IPS DF 6.9 (cell line): ENCODE measurements at regions not wholly inside any gene's neighbourhood (a gene's known extent, or its start where the extent isn't known, plus 50 kb on each side); places are given as distances from the start of the nearest gene placed in this dataset.

ENCODE experiments used
- DNase-seq: peaks from one replicate; pipeline ENCODE4 v3.0.0-alpha.2; 2013; ENCODE audit warnings: low read depth, low spot score
- H3K27ac ChIP-seq: one replicate; pipeline ENCODE4 v1.5.1; 2013; ENCODE audit warnings: low read length, control low read depth
- H3K27me3 ChIP-seq: 2 replicates; pipeline ENCODE4 v1.6.1; 2013; ENCODE audit warnings: mild to moderate bottlenecking, low read length; ENCODE audit not compliant: control insufficient read depth, insufficient read depth
- H3K36me3 ChIP-seq: 2 replicates; pipeline ENCODE4 v1.6.1; 2013; ENCODE audit warnings: low read length; ENCODE audit not compliant: control insufficient read depth, insufficient read depth
- H3K4me1 ChIP-seq: 2 replicates; pipeline ENCODE4 v1.6.1; 2013; ENCODE audit warnings: low read length; ENCODE audit not compliant: control insufficient read depth, insufficient read depth
- H3K4me3 ChIP-seq: 2 replicates; pipeline ENCODE4 v1.5.1; 2013; ENCODE audit warnings: mild to moderate bottlenecking, low read length
- H3K9me3 ChIP-seq: 2 replicates; pipeline ENCODE4 v1.6.1; 2013; ENCODE audit warnings: low read length, inconsistent platforms; ENCODE audit not compliant: control insufficient read depth, insufficient read depth
- WGBS: extraction: QIAGEN DNeasy Blood & Tissue Kit; methylation state at CpG from one replicate; pipeline ENCODE4 v1.1.7; 2013; ENCODE audit warnings: mixed read lengths, missing lambda C conversion rate; ENCODE audit not compliant: insufficient read length, insufficient coverage; 5-methylcytosine and 5-hydroxymethylcytosine counted together

DNA sequence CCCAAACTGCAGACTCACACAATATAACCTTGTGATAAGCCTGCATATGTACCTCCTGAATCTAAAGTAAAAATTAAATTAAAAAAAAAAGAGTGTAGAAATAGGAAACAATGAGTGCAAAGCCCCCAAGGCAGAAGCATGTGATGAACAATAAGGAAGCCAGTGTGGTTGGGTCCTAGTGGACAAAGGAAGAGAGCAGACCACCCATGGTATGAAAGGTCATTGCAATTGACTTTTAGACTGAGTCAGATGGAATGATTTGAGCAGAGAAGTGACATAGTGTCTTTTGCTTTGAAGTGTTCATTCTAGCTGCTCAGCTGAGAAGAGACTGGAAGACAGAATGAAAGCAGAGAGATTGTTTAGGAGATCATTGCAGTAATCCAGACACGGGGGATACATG is 417.1 kb downstream of the RAD51AP2 start:
- no peaks in the 10 kb centered on the region for H3K4me1 ChIP-seq
- H3K27ac ChIP-seq, result no peak overlapping the region
- no CpG with 5 or more reads among the region's 1 CpG for WGBS
- no peak for DNase-seq
- no peaks in the 10 kb centered on the region for H3K9me3 ChIP-seq
- no peaks in the 10 kb centered on the region for H3K27me3 ChIP-seq
- no peak overlapping the region for H3K4me3 ChIP-seq
- no peaks in the 10 kb centered on the region for H3K36me3 ChIP-seq

DNA sequence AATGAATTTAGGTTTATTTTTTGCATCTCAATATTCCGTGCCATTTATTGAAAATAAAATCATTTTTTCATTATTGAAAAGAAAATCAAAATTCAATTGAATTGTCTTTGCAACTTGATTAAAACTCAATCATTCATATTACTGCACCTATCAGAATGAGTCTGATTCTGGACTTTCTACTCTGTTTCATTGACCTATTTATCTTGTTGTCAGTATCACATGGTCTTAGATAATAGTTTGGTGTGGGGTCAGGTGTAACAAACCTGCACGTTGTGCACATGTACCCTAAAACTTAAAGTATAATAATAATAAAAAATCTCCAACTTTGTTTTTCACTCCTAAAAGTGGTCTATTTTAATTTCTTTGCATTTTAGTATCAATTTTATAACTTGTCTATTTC is 422.9 kb downstream of the RAD51AP2 start:
- H3K27me3 ChIP-seq, result no peaks in the 10 kb centered on the region
- no peaks in the 10 kb centered on the region for H3K4me1 ChIP-seq
- H3K36me3 ChIP-seq, result no peaks in the 10 kb centered on the region
- no CpG with 5 or more reads among the region's 2 CpGs for WGBS
- no peak overlapping the region for H3K4me3 ChIP-seq
- H3K27ac ChIP-seq, result no peak overlapping the region
- DNase-seq, result no peak
- H3K9me3 ChIP-seq, result no peaks in the 10 kb centered on the region

DNA sequence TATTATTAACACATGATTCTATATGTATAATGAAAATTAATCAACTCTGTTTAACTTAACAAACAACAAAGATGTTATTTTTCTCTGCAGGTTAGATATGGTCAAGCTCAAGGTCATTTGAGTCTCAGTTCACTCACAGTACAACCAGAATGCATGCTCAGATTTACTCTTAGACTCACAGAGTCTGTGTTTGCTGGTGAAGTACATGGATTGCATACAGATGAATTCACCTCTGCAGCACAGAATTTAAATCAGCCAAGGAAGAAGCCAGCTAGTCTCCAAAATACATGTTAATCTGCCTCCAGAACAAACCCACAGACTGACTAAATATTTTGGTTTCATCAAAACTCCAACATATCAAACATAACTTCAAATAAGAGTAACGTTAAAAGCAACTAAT is 424.5 kb downstream of the RAD51AP2 start:
- H3K27ac ChIP-seq, result no peak overlapping the region
- DNase-seq, result no peak
- H3K36me3 ChIP-seq, result no peaks in the 10 kb centered on the region
- no peaks in the 10 kb centered on the region for H3K4me1 ChIP-seq
- H3K4me3 ChIP-seq, result no peak overlapping the region
- no peaks in the 10 kb centered on the region for H3K9me3 ChIP-seq
- WGBS, result 100% methylated on average over 1 of the region's 1 CpG
- no peaks in the 10 kb centered on the region for H3K27me3 ChIP-seq

DNA sequence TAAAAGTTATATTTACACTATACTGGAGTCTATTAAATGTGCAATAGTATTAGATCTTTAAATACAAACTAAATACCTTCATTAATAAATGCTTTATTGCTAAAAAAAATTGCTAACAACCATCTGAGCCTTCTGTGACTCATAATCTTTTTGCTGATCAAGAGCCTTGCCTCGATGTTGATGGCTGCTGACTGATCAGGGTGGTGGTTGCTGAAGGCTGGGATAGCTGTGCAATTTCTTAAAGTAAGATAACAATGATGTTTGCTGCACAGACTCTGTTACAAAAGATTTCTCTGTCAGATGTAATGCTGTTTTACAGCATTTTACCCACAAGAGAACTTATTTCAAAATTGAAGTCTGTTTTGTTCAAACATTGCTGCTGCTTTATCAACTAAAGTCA is 421.4 kb upstream of the CYRIA start:
- DNase-seq, result no peak
- H3K36me3 ChIP-seq, result no peaks in the 10 kb centered on the region
- no peaks in the 10 kb centered on the region for H3K4me1 ChIP-seq
- no peak overlapping the region for H3K27ac ChIP-seq
- H3K9me3 ChIP-seq, result no peaks in the 10 kb centered on the region; the same call in 1 of the 2 replicates
- no peaks in the 10 kb centered on the region for H3K27me3 ChIP-seq
- H3K4me3 ChIP-seq, result no peak overlapping the region
- WGBS, result no CpG with 5 or more reads among the region's 1 CpG

DNA sequence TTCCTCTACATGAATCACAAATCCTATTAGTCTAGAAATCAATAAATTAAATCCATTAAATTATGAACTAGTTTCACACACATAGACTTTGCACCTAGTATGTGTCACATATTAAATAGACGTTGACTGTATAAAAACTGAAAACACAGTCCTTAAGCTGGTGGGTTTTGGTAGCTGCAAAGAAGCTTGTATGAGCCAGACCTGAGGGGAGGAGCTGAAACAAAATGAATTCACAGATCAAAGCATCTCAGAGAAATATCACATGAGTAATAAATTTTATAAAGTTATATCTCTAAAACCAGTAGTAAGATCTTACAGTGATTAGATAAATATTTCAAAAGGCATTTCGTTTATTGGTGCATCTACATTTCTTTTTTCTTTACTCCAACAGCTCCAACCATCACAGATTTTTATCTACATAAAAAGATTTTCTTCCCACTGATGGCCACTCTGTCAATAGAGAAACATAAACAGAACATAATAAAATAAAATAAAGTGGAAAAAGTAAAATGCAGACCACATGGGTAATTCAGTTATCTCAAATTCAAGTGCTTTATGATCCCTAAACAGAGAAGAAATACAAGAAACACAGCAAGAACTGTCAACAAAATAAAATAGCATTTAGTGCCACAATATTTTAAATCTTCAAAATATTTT is 420.0 kb upstream of the CYRIA start:
- DNase-seq, result no peak
- no peaks in the 10 kb centered on the region; the same call in 1 of the 2 replicates for H3K9me3 ChIP-seq
- H3K27me3 ChIP-seq, result no peaks in the 10 kb centered on the region
- no peak overlapping the region for H3K4me3 ChIP-seq
- H3K27ac ChIP-seq, result no peak overlapping the region
- H3K4me1 ChIP-seq, result no peaks in the 10 kb centered on the region
- no peaks in the 10 kb centered on the region for H3K36me3 ChIP-seq
- WGBS, result no CpG with 5 or more reads among the region's 2 CpGs

DNA sequence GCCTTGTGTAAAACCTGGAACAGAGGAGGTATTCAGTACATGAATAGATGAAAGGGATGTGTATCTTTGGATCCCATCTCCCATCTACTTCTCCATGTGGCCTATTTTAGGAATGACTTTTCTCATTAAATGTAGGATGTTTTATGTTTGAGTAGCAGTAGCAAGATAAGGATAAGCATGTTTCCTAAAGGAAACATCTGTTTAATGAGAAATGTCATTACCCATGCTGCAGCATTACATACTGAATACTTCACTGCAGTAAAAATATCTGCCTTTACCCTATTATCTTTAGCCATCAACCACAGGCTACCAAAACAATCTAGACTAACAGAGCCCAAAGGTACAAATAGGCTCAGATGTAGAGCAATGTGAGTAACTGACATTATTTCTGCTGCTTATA is 419.2 kb upstream of the CYRIA start:
- H3K27ac ChIP-seq, result no peak overlapping the region
- no peaks in the 10 kb centered on the region; the same call in 1 of the 2 replicates for H3K9me3 ChIP-seq
- H3K27me3 ChIP-seq, result no peaks in the 10 kb centered on the region
- no peak overlapping the region for H3K4me3 ChIP-seq
- no peaks in the 10 kb centered on the region for H3K36me3 ChIP-seq
- no peaks in the 10 kb centered on the region for H3K4me1 ChIP-seq
- DNase-seq, result no peak

DNA sequence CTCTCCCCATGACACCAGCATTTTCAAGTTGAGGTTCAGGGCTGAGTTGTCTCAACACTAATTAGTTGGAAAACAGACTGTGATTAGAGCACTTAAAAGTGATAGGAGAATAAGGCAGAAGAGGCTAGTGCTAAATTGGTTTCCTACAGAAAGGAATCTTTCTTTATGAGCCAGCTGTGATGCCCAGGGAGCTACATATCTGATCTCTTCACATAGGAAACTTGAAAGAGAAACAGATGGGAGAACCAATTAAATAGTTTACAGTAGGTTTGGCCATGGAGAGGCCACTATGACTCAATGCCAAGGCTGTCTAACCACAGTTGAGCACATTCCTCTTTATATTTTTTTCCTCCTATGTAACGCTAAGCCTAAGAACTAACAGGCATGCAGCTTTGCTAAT is 418.3 kb upstream of the CYRIA start:
- no peak overlapping the region for H3K4me3 ChIP-seq
- H3K4me1 ChIP-seq, result no peaks in the 10 kb centered on the region
- H3K9me3 ChIP-seq, result no peaks in the 10 kb centered on the region; the same call in 1 of the 2 replicates
- no peak overlapping the region for H3K27ac ChIP-seq
- no peaks in the 10 kb centered on the region for H3K27me3 ChIP-seq
- H3K36me3 ChIP-seq, result no peaks in the 10 kb centered on the region
- WGBS, result no CpG with 5 or more reads among the region's 1 CpG
- no peak for DNase-seq

DNA sequence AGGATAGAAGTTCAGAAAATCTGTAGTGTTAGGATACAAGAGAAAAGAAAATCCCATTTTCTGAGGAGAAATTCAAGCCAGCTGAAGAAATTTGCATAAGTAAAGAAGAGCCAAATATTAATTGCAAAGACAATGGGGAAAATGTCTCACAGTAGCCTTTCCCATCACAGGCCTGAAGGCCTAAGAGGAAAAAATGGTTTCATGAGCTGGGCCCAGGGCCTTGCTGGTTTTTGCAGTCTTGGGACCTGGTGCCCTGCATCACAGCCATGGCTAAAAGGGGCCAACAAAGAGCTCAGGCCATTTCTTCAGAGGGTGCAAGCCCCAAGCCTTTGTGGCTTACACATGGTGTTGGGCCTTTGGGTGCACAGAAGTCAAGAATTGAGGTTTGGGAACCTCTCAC is 413.6 kb upstream of the CYRIA start:
- Histone ChIP-seq H3K27ac (no peak overlapping the region), H3K4me3 (no peak overlapping the region), H3K27me3 (no peaks in the 10 kb centered on the region), H3K36me3 (no peaks in the 10 kb centered on the region), H3K9me3 (no peaks in the 10 kb centered on the region), H3K4me1 (no peaks in the 10 kb centered on the region)
- DNase-seq, result no peak

DNA sequence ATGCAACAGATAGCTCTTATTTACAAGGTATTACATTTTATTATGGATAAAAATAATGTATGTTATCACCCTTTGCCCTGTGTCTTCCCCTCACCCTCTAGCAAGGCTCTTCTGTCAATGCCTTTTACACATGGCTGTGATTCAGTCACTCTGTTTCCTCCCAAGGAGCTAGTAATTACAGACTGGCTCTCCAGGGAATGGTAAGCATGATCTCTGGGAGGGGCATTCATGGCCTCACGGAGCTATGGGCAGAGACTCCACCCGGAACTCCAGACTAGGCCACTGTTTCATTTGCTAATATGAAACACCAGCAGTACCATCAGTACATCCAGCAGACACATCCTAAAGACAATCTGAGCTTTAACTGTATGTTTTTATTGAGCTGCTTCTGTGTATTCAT is 410.9 kb upstream of the CYRIA start:
- Histone ChIP-seq H3K27ac (no peak overlapping the region), H3K4me1 (no peaks in the 10 kb centered on the region), H3K9me3 (no peaks in the 10 kb centered on the region), H3K27me3 (no peaks in the 10 kb centered on the region), H3K36me3 (no peaks in the 10 kb centered on the region), H3K4me3 (no peak overlapping the region)
- DNase-seq, result no peak
- WGBS, result no CpG with 5 or more reads among the region's 2 CpGs

DNA sequence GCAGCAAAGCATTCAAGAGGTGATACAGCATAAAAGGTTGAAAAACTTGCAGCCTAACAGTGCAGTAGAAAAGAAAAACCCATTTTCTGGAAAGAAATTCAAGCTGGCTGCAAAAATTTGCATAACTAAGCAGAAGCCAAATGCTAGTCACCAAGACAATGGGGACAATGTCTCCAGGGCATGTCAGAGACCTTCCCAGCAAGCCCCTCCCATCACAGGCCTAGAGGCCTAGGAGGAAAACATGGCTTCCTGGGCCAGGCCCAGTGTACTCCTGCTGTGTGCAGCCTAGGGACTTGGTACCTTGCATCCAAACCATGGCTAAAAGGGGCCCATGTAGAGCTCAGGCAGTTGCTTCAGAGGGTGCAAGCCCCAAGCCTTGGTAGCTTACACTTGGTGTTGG is 405.1 kb upstream of the CYRIA start:
- no peak overlapping the region for H3K4me3 ChIP-seq
- H3K9me3 ChIP-seq, result no peaks in the 10 kb centered on the region
- no peaks in the 10 kb centered on the region for H3K4me1 ChIP-seq
- no peak for DNase-seq
- no peaks in the 10 kb centered on the region for H3K36me3 ChIP-seq
- H3K27me3 ChIP-seq, result no peaks in the 10 kb centered on the region
- H3K27ac ChIP-seq, result no peak overlapping the region

DNA sequence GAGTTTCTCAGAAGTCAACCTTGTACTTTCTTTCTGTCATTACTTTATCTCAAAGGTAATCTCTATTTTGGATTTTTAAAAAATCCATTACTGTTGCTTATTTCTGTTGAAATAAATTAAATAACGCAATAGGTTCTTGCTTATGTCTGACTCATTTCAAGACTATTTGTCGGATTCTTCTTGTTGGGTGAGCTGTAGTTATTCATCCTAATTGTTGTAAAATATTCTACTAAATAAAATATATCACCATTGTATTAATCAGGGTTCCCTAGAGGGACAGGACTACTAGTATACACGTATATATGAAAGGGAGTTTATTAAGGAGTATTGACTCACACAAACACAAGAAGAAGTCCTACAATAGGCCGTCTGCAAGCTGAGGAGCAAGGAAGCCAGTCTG is 403.9 kb upstream of the CYRIA start:
- no CpG with 5 or more reads among the region's 4 CpGs for WGBS
- Histone ChIP-seq H3K36me3 (no peaks in the 10 kb centered on the region), H3K27me3 (no peaks in the 10 kb centered on the region), H3K4me3 (no peak overlapping the region), H3K9me3 (no peaks in the 10 kb centered on the region), H3K4me1 (no peaks in the 10 kb centered on the region), H3K27ac (no peak overlapping the region)
- DNase-seq, result no peak
